Stimulated activated CD4-positive, alpha-beta T cell treated with anti-CD3 and anti-CD28 coated beads, Interleukin-15, amount 100 ng/mL, for 48 hours (primary cell): ENCODE measurements at regions not wholly inside any gene's neighbourhood (a gene's known extent, or its start where the extent isn't known, plus 50 kb on each side); places are given as distances from the start of the nearest gene placed in this dataset.

ENCODE experiments used
- DNase-seq, 2 donors: peaks; one replicate each; pipeline ENCODE4 v3.0.0-alpha.2; 2020; ENCODE audit warnings: low read depth in 2 of 2

DNA sequence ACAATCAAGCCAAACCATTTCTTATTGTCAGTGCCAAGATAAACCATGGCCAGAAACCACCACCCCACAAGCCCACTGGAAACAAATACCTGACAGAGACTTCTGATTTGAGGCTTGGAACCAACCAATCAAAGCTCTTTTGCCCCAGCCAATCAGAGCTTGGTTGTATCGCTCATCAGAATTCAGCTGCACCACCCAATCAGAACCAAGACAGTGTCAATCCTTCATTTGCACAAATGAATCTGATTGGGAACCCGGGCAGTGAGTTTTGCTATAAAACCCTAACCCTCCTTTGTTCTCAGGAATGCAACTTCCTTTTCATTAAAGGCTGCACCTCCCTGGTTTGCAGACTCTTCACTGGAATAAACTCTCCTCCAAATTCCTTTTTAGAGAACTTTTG is 87.4 kb downstream of the ELAPOR2 start:
- DNase-seq = no peak

DNA sequence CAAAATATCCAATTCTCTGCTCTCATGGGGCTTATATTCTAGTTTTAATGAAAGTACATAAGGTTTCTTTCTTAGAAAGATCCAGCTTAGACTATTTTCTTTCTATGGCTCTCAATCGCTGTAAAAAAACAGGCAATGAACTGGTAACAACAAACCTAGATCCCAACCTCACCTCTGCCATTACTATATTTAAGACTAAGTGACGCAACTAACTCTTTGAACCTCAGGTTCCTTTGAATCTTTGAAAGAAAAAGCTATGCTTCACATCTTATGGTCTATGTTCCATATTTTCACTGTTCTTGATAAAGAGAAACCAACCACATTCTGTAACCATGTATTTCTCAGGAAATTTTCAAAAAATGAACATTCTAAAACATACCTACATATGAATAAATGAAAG is 88.5 kb downstream of the ELAPOR2 start:
- no peak for DNase-seq

DNA sequence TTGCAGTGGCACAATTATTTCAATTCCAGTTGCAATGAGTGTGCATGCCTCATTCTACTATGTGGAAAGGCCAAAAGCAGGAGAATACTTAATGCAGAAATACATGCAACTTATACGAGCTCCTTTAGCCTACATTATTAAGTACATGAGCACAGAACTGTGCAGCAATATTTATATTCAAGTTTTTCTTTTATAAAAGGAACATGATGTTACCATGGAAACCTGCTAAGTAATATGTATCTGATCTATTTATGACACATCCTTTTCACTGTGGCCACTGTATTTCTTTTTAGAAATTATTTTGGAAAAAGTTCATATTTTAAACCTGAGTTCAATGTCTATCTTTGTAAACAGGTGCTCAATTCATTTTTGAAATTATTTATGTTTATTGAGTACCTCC is 88.9 kb downstream of the ELAPOR2 start:
- DNase-seq = no peak

DNA sequence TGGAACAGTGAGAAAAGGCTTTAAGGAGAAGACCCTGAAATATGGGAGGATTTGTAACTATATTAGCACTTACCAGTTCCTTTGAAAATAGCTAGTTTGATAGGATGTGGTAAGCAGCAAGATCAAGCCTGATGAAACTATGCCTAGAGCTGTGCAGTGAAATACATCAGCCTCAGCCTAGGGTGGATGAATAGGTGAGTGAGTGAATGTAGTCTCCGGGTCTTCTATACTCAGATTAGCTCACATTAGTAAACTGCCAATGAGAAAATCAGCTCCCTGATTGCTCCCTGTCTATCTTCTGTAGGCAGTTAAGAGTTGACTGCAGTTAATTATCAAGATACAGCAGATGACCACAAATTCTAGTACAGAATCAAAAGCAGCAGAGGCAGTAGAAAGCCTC is 89.6 kb downstream of the ELAPOR2 start:
- DNase-seq = no peak

DNA sequence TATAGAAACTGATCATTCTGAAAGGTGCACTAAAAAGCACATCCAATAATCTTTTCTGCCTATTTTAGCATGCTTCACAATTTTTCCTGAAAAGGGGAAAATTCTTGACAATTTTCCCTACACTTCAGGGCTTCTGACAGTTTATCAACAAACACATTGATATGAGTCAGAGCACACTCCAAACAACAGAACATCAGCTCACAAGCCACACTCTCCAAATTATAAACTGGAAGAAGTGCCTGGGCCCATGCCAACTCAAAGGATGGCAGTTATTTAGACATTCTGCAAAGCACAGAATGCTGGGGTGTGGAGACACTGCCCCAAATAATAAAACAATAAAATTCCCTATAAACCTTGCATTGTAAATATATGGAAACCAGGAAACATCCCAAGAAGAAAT is 90.8 kb downstream of the ELAPOR2 start:
- no peak for DNase-seq

DNA sequence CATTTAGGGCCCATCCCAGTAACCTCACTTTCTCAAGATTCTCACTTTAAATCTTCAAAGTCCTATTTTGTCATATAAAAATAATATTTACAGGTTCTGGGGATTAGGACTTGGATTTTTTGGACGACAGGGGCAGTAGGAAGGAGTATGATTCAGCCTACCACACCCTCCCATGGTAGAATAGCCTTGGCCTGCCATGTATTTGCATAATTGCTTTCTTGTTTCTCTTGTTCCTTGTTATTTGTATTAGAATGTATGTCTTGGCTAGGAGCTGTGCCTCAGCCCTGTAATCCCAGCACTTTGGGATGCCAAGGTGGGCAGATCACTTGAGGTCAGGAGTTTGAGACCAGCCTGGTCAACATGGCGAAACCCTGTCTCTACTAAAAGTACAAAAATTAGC is 92.5 kb downstream of the ELAPOR2 start:
- DNase-seq = no peak

DNA sequence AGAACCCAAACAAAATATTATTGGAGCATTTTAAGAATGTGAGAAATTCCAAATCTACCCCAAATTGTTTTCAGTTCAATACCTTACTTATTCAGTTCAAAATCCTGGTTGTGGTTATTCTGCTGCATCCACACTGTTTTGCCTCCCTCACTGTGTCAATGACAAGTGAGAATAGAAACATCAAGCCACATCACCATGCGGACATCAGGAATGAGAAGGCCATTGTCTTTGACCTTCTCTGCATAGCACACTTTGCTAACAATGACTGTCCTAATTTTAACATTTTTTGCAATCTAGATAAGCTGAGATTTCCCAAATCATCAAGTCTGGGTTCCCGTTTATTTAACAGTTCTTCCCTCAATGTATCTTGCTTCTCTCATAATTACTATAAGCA is 93.7 kb downstream of the ELAPOR2 start:
- no peak for DNase-seq

DNA sequence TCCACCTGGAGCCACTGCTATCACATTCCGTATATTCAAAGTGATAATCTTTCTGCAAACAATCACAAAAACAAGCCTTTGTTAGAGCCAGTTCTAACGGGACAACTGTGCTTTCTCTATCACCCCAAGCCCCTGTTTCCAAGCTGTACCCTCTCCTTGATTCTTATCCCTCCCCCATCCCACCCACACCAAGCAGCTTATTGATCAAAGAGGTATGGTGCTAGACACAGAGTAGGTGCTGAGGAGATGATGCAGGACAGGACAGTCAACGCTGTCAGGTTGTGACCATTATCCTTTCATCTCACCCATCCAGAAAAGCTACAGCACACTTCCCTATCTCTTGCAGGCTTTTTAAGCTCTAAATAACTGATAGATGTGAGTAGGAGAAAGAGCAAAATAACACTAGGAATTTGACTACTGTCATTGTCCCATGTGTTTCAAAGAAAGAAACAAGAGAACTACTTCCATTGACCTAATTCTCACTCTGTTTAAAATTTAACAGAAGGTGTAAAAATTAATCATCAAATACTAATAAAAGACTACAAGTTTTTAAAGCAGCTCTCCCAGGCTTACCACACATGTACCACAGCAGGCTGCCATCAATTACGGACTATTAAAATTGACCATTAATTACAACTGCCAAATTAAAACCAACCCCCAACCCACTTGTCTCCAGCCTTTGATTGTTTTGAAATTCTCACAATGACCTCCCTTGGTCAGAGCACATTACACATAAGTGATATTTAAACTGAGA is 94.3 kb downstream of the ELAPOR2 start:
- DNase-seq = no peak

DNA sequence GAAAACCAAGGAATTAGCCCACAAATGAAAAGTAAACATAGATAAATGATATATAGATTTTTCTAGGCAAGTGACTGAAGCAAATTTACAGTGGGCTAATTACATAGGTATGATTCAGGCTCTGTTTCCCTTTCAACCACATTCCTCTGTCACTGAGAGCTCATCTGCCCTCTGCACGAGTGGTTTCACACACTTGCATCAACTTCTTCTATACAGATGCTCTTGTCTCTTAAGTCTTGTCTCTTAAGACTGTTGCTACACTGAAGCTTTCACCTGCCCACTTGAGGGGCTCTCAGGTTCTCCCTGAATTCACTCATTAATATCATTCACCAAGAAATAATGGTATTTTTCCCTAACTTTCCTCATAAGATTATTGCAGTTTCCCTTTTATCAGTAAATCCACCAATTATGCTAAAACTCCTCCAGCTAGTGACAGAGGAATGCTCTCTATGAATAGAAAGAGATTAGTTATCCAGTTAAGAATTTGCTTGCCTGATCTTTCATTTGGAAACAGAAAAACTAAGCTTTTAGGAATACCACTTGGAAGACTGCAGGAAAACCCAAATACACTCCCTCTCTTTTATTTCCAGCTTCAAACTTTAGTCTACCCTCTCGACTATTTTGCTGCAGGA is 95.7 kb downstream of the ELAPOR2 start:
- DNase-seq = no peak

DNA sequence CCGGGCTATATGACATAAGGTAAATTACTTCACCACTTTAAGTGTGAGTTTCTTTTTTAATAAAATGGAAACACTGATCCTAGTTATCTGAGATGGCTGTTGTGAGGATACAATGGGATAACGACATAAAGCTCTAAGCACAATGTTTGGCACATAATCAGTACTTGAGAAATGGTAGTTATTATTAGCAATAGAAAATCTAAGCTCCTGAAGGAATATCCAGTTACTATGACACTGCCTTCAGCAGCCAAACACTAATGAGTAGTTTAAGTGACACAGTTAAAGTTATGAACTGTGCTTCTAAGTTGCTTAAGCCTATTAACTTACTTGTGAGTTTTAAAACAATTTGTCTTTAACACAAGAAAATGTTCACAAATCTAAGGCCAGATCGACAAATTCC is 96.8 kb downstream of the ELAPOR2 start:
- DNase-seq = no peak

DNA sequence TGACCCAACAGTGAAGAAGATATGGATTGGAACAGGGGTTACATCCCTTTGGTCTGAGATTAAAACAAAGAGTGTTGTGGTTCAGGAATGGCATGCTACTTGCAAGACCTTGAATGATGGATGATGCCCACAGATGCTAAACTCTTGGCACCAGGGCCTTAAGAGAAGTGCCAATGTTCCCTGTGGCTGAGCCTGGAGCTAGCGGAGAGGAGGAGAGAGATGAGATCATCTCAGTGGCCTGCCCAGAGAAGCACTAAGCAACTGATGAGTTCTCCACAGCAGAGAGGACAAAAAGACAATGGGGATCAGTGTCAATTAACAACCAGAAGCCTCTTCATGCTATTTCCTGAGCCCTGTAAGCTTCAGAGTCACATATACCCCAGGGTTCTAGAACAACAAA is 97.8 kb downstream of the ELAPOR2 start:
- no peak for DNase-seq

DNA sequence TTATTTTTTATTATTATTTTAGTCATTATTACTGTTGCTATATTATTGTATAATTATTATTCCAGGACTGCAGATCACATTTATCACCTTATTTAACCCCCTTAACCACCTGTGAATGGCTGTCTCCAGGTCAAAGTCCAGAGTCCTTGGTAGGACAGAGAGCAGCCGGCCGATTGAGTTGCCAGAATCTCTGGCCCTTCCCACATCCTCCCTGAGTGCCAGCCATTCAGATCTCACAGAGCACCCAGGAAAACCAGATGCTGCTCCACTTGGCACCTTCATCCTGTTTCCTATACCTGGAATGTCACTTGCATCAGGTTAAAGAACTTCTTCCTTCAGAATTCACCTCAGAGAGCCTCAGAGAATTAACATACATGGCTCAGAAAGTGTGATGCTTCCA is 101.1 kb downstream of the ELAPOR2 start:
- no peak for DNase-seq

DNA sequence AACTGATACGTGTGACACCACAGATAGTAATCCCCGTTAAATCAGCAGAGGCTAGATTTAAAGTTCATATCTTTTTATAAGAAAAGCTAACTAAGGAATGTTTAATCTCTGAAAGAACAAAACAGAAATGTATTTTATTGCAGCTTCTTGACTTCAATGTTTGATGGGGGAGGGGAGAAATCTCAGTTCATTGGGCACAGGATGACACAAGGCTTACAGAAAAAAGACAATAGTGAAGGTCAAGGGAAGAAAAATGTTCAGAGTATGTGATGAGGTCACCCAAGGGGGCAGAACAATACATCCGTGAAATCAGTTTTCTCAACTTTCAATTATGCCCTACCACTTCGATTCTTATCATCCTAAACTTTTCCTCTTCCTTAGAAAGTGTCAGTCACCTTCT is 102.9 kb downstream of the ELAPOR2 start:
- DNase-seq = no peak

DNA sequence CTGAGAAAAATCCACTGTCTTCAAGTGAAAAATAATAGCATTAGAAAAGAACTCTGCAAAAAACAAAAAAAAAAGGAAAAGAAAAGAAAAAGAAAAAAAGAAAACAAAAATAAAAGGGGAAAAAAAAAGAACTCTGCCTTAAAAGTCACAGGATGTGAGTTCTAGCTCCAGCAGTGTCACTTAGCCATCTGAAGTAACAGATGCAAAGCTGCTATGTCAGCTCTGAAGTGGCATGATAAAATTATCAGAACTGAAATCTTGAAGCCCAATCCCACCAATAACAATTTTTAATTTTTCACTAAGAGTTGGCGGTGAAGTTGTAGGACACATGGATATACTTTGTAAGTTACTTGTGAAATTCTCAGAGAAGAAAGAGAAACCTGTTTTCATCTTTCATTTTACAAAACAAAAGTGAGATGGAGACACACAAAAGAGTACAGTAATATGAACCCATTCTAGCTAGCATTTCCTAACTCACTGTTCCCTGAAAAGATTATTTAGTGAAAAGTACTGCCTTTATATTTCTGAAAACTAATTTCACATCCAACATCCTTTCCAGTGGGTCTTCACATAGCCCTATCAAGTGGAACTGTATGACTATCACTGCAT is 103.5 kb downstream of the ELAPOR2 start:
- no peak for DNase-seq

DNA sequence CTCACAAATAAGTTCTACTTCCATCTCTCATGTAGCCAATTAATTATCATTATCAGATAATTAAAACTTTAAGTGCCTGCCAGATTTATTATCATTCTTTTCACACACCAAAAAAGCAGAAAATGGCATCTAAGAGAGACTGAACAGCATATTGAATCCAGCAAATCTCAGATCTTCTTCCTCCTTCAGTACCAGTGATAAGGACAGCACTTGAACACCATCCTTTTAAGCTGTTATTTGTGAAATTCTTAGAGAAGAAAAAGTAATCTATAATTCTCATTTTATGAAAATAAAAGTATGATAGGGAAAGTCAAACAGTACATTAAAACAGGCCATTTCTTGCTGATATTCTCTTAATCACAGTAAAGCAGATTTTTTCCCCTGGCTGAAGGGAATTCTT is 104.5 kb downstream of the ELAPOR2 start:
- DNase-seq = no peak

DNA sequence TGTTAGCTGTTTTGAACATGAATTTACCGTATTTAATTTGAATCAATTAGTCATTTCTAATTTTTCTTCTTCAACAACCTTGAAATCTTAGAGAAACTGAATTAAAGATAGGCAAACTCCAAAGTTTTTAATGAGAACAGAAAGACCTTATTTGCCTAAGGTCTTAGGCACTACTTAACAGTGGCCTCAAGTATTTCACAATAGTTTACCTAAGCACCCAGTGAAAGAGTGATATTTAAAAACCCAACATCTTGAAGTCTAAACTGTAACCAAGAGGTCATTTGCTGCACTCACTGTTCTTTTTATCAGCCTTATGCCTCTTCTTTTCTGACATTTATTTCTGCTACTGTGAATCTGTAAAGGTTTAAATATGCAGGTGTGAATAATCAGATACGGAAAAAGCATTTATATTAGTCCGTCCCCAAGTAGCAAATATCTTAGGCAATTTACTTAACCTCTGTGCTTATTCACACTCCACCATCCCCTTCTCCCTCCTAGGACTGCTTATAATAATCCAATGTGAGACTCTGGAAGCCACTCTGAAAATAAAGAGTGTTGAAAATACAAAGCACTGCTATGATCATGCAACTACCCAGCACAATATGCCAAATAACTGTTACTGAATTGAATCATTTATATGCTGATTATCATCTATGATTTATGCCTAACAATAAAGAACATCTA is 105.7 kb downstream of the ELAPOR2 start:
- no peak for DNase-seq

DNA sequence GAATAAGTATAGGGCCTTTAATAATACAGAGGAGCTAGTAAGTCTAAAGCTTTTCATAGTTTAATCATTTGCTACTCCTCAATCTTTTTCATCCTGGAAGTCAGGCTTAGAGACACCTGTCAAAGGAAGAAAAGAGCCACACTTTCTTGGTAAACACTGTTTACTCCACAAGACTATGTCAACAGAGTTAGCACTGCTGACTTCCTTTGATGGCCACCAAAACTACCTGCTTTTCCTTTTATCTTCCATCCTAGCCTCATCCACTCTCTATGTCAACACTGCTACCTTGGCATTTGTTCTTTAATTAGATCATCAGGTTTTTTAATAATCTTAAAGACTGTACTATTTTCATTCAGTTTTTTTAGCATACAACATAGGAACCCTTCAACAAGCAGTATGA is 106.2 kb downstream of the ELAPOR2 start:
- no peak for DNase-seq

DNA sequence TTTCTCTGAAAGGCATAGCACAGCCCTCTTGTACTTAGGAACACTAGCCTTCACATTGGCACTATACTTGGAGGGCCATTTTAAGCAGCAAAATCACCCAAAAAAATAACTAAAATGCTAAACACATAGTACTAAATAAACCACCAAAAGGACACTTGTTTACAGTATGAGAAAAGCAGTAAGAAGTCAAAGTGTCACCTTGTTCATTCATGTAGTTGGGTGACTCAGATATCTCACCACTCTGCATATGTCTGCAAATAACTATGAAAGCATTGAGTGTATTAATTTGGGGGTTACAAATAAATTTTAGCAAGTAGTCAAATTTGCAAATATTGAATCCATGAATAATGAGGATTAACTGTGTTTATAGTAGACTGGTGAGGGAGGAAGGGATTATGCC is 107.6 kb downstream of the ELAPOR2 start:
- DNase-seq = no peak

DNA sequence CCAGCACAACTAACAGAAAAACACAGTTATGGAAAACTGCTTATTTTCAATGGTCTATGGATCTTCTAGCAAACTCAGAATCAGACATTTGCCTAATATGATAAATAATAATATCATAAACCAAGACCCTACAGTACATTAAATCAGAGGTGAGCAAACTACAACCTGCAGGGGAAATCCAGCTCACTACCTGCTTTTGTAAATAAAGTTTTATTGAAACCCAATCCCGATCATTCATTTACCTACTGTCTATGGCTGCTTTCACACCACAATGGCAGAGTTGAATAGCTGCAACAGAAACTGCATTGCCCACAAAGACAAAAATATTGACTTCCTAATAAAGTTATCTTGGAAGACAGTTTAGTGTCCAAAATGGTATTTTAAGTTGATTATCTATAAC is 108.5 kb downstream of the ELAPOR2 start:
- no peak for DNase-seq

DNA sequence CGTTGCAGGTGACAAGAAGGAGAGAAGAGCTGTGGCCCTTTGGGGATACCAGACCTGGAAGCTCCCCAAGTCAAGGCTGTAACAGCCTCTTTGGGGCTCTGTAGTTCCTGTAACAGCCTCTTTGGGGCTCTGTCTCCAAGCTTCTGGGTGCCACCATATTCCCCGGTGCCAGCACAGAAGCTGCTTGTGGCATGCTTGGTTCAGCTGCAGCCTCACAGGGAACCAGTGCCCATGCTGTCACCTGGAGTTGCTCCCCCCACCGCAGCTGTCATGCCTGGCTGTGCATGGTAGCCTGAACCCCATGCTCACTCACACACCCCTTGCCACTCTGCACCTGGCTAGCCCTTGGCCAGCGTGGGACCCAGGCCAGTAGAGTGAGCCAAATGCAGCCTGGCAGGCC is 109.1 kb downstream of the ELAPOR2 start:
- no peak for DNase-seq

DNA sequence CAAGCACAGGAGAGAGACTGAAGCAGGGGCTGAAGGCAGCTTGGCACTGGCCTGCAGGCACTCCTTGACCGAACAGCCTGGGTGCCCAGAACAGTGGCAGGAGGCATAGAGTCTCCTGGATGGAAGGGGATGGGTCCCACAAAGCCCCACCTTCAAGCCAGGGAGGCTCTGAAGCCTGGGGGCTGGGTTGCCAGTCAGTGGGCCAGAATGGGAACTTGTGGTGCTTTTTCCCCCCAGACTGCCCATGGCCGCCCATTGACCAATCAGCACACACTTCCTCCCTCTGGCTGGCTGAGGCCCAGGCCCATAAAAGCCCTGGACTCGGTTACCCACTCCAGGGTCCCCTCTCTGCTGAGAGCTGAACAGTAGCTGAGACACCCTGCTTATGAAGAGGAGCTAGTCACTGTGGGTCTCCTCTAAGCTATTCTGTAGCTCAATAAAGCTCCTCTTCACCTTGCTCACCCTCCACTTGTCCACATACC is 109.6 kb downstream of the ELAPOR2 start:
- no peak for DNase-seq

DNA sequence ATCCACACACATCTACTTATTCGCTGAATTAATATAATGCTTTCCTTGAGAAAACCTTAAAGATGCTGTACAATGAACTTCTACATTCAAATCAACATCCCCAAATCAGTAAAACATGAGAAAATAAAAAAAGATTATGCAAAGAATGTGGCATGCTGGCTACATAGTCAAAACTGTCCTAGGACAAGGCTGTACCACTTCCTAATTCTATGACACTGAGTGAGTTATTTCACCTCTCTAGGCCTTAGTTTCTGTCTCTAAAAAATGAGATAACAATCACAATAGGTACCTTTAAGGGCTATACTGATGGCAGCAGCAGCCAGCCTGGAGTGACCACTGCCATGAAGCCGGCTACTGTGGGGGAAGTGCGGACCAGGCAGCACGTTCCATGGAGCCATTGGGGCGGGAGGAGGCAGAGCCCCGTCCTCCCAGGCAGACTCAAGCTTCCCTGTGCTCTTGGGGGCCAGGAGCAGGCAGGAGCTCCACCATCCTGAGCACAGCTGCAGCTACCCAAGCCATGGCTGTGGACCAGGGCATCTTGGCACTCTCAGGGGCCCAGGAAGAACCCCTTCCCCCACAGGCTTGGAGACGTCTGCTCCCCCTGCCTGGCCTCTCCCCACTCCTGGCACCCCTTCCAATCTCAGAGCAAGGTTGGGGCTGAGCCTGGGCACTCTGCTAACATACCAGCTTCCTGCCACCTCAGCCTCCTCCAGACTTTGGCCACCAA is 110.2 kb downstream of the ELAPOR2 start:
- no peak for DNase-seq
